Stomach smooth muscle (tissue), 2 donors: ENCODE measurements at regions not wholly inside any gene's neighbourhood (a gene's known extent, or its start where the extent isn't known, plus 50 kb on each side); places are given as distances from the start of the nearest gene placed in this dataset.

Experiments used
- H3K27ac ChIP-seq: one replicate; pipeline ENCODE4 v1.7.0; 2013; ENCODE audit warnings: mild to moderate bottlenecking, low read length, inconsistent platforms
- H3K27me3 ChIP-seq, 2 donors: one replicate each; pipeline ENCODE4 v1.7.0; 2013; ENCODE audit warnings: low read length in 2 of 2; ENCODE audit not compliant: insufficient read depth in 2 of 2, control insufficient read depth in 1 of 2
- H3K36me3 ChIP-seq, 2 donors: one replicate each; pipeline ENCODE4 v1.7.0; 2013; ENCODE audit warnings: low read length in 2 of 2; ENCODE audit not compliant: control insufficient read depth in 2 of 2, insufficient read depth in 2 of 2
- H3K4me1 ChIP-seq: one replicate; pipeline ENCODE4 v1.7.0; 2013; ENCODE audit warnings: low read length; ENCODE audit not compliant: control insufficient read depth, insufficient read depth
- H3K4me3 ChIP-seq, 2 donors: one replicate each; pipeline ENCODE4 v1.7.0; 2013; ENCODE audit warnings: low read length in 2 of 2
- H3K9ac ChIP-seq, 2 donors: one replicate each; pipeline ENCODE4 v1.7.0; 2013; ENCODE audit warnings: low read length in 2 of 2, mild to moderate bottlenecking in 1 of 2
- H3K9me3 ChIP-seq, 2 donors: one replicate each; pipeline ENCODE4 v1.7.0; 2013; ENCODE audit warnings: low read length in 2 of 2; ENCODE audit not compliant: control insufficient read depth in 2 of 2
- donor health status: healthy.
- donor health status: Pancreatic carcinoma.

GRCh38 chr1:189522441-189522840 lies 955.2 kb downstream of the BRINP3 start:
- H3K4me1 ChIP-seq = no peaks in the 10 kb centered on the region
- H3K4me3 ChIP-seq = no peak overlapping the region
- H3K36me3 ChIP-seq = no peaks in the 10 kb centered on the region
- no peaks in the 10 kb centered on the region for H3K27me3 ChIP-seq
- H3K9me3 ChIP-seq = no peaks in the 10 kb centered on the region
- H3K9ac ChIP-seq = no peak overlapping the region
- H3K27ac ChIP-seq = no peak overlapping the region

GRCh38 chr1:189524501-189524900 lies 953.2 kb downstream of the BRINP3 start:
- Histone ChIP-seq H3K4me3 (no peak overlapping the region), H3K36me3 (no peaks in the 10 kb centered on the region), H3K9ac (no peak overlapping the region), H3K9me3 (no peaks in the 10 kb centered on the region), H3K4me1 (no peaks in the 10 kb centered on the region), H3K27me3 (no peaks in the 10 kb centered on the region), H3K27ac (no peak overlapping the region)

GRCh38 chr1:189530162-189530561 lies 947.5 kb downstream of the BRINP3 start:
- Histone ChIP-seq H3K27ac (no peak overlapping the region), H3K9ac (no peak overlapping the region), H3K27me3 (no peaks in the 10 kb centered on the region), H3K4me3 (no peak overlapping the region), H3K9me3 (no peaks in the 10 kb centered on the region), H3K4me1 (no peaks in the 10 kb centered on the region), H3K36me3 (no peaks in the 10 kb centered on the region)

DNA sequence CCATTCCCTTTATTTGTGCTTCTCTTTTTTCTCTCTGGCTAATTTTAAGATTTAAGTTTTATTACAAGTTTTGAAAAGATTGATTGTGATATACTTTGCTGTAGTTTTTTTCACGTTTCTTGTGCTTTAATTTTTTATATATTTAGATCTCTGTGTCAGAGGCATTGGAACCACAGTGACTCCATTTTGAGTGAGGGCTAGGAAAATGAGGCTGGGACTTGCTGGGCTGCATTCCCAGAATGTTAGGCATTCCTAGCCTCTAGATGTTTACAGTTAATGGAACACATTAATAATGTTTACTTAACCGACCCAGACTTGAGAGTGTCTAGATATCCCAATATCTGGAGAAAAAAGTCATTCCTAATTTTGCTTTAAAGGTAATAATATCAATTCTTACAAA lies 939.4 kb downstream of the BRINP3 start:
- Histone ChIP-seq H3K27ac (no peak overlapping the region), H3K9ac (no peak overlapping the region), H3K36me3 (no peaks in the 10 kb centered on the region), H3K9me3 (no peaks in the 10 kb centered on the region), H3K4me1 (no peaks in the 10 kb centered on the region), H3K27me3 (no peaks in the 10 kb centered on the region), H3K4me3 (no peak overlapping the region)

GRCh38 chr1:189550498-189550897 lies 927.2 kb downstream of the BRINP3 start:
- H3K27me3 ChIP-seq = no peaks in the 10 kb centered on the region
- no peak overlapping the region for H3K4me3 ChIP-seq
- no peaks in the 10 kb centered on the region for H3K4me1 ChIP-seq
- H3K9me3 ChIP-seq = no peaks in the 10 kb centered on the region
- no peak overlapping the region for H3K27ac ChIP-seq
- H3K9ac ChIP-seq = no peak overlapping the region
- no peaks in the 10 kb centered on the region for H3K36me3 ChIP-seq

- Histone ChIP-seq H3K4me3 (no peak overlapping the region), H3K9ac (no peak overlapping the region), H3K4me1 (no peaks in the 10 kb centered on the region), H3K9me3 (no peaks in the 10 kb centered on the region), H3K27me3 (no peaks in the 10 kb centered on the region), H3K36me3 (no peaks in the 10 kb centered on the region), H3K27ac (no peak overlapping the region)
Measured at GRCh38 chr1:189563784-189564183, 913.9 kb downstream of the BRINP3 start.

- Histone ChIP-seq H3K9ac (no peak overlapping the region), H3K27me3 (no peaks in the 10 kb centered on the region), H3K4me3 (no peak overlapping the region)
Measured at GRCh38 chr1:189567890-189568289, 909.8 kb downstream of the BRINP3 start.

DNA sequence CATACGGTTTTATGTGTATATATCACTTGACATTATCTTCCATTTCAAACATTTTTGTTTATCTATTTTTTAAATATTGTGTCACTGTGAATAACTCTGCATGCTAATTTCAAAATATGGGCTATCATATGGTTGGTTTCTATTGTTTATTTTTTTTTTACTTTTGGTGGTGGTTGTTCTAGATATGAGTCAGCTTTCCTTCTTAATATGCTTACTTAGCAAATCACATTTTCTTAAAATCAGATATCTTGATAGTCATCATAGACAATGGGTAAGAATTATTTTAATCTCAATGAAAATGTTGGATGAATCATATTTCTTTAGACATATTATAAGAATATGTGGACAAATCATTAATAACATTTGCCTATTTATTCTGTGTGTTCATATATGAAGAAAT lies 881.5 kb downstream of the BRINP3 start:
- Histone ChIP-seq H3K36me3 (no peaks in the 10 kb centered on the region), H3K9me3 (no peaks in the 10 kb centered on the region), H3K9ac (no peak overlapping the region), H3K27ac (no peak overlapping the region), H3K4me3 (no peak overlapping the region), H3K4me1 (no peaks in the 10 kb centered on the region), H3K27me3 (no peaks in the 10 kb centered on the region)

More at GRCh38 chr1:189567890-189568289, 909.8 kb downstream of the BRINP3 start:
- Histone ChIP-seq H3K9me3 (no peaks in the 10 kb centered on the region), H3K36me3 (no peaks in the 10 kb centered on the region), H3K27ac (no peak overlapping the region), H3K4me1 (no peaks in the 10 kb centered on the region)

DNA sequence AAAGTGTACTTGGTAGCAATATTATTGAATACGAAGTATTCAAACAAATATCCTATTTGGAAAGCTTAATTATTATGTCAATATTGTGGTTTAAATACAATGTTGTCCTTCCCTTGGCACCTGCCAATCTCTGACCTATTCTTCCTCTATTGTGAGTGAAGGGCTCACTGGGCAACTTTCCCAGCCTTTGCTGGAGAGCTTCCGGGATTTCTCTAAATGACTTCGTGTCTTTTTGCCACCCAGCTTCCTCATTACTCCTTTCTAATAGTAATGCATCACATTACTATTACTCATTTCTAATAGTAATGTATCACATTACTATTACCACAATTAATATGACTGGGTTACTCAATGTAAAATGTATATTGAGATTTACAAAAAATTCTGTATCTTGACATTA lies 880.6 kb downstream of the BRINP3 start:
- no peaks in the 10 kb centered on the region for H3K27me3 ChIP-seq
- no peak overlapping the region for H3K4me3 ChIP-seq
- H3K9ac ChIP-seq = no peak overlapping the region
- no peak overlapping the region for H3K27ac ChIP-seq
- no peaks in the 10 kb centered on the region for H3K4me1 ChIP-seq
- H3K9me3 ChIP-seq = no peaks in the 10 kb centered on the region
- no peaks in the 10 kb centered on the region for H3K36me3 ChIP-seq

- Histone ChIP-seq H3K27ac (no peak overlapping the region), H3K27me3 (no peaks in the 10 kb centered on the region), H3K9ac (no peak overlapping the region), H3K9me3 (no peaks in the 10 kb centered on the region), H3K4me3 (no peak overlapping the region), H3K36me3 (no peaks in the 10 kb centered on the region), H3K4me1 (no peaks in the 10 kb centered on the region)
Measured at GRCh38 chr1:189605226-189605625, 872.4 kb downstream of the BRINP3 start.

GRCh38 chr1:189606047-189606446 lies 871.6 kb downstream of the BRINP3 start:
- Histone ChIP-seq H3K27ac (no peak overlapping the region), H3K9me3 (no peaks in the 10 kb centered on the region)

More at GRCh38 chr1:189606047-189606446, 871.6 kb downstream of the BRINP3 start:
- no peaks in the 10 kb centered on the region for H3K4me1 ChIP-seq
- H3K36me3 ChIP-seq = no peaks in the 10 kb centered on the region
- H3K9ac ChIP-seq = no peak overlapping the region
- no peaks in the 10 kb centered on the region for H3K27me3 ChIP-seq
- no peak overlapping the region for H3K4me3 ChIP-seq
